ENCODE measurements at regions not wholly inside any gene's neighbourhood (a gene's known extent, or its start where the extent isn't known, plus 50 kb on each side); places are given as distances from the start of the nearest gene placed in this dataset.

DNA sequence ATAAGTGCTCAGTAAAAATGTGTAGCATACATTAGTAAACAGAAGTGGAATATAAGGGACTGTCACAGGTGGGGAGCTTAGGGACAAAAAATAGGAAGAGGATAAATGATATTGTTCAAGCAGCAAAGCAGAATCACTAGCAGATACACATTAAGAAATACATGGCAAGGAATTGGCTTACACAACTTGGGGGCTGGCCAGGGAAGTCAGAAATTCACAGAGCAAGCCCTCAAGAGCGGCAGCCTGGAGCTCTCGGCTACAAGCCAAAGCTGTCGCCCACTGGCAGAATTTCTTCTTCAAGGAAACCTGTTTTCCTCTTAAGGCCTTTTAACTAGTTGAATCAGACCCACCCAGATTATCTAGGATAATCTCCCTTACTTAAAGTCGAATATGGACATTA, 73.0 kb upstream of the SMIM23 start:
- TF ChIP-seq EP300 (IDR thresholded peaks at IDR 0.05) (no peak), CTCF (IDR thresholded peaks at IDR 0.05) (no peak)
